CD4-positive, alpha-beta memory T cell (primary cell): ENCODE measurements at regions not wholly inside any gene's neighbourhood (a gene's known extent, or its start where the extent isn't known, plus 50 kb on each side); places are given as distances from the start of the nearest gene placed in this dataset.

ENCODE experiments used
- CTCF ChIA-PET: fragments of 350-600 bp; sonication (Branson Sonifier 250); formaldehyde crosslinking; loops from one replicate; lab custom pipeline; 2021; ENCODE audit warnings: inconsistent platforms; ENCODE audit not compliant: partially characterized antibody; lab: Charles Lee
- POLR2A ChIA-PET: fragments of 350-600 bp; sonication (Branson Sonifier 250); formaldehyde crosslinking; loops from one replicate; lab custom pipeline; 2021; ENCODE audit not compliant: partially characterized antibody; lab: Charles Lee
- DNase-seq, 5 donors: peaks; one replicate each; pipeline versions ENCODE4 v3.0.0 to v3.0.0-alpha.2; 2020 to 2022; ENCODE audit warnings: mixed read lengths in 1 of 5
- H3K27ac ChIP-seq: one replicate; pipeline ENCODE4 v1.7.0; 2013; ENCODE audit warnings: low read depth, low read length
- H3K27me3 ChIP-seq: 2 replicates; pipeline ENCODE4 v1.7.0; 2013; ENCODE audit warnings: mild to moderate bottlenecking, low read length, moderate library complexity; ENCODE audit not compliant: insufficient read depth
- H3K36me3 ChIP-seq: 2 replicates; pipeline ENCODE4 v1.7.0; 2013; ENCODE audit warnings: mild to moderate bottlenecking, low read length, moderate library complexity; ENCODE audit not compliant: insufficient read depth
- H3K4me1 ChIP-seq: 2 replicates; pipeline ENCODE4 v1.7.0; 2013; ENCODE audit warnings: mild to moderate bottlenecking, low read length, moderate library complexity; ENCODE audit not compliant: insufficient read depth
- H3K4me3 ChIP-seq, 2 donors: one replicate each; pipeline ENCODE4 v1.7.0; 2013; ENCODE audit warnings: low read length in 2 of 2, mild to moderate bottlenecking in 1 of 2
- H3K9me3 ChIP-seq, 2 donors: one replicate each; pipeline ENCODE4 v1.7.0; 2013; ENCODE audit warnings: low read length in 2 of 2, control low read depth in 1 of 2; ENCODE audit not compliant: control insufficient read depth in 1 of 2
- H3K27ac Mint-ChIP-seq, 7 donors: one replicate each; pipeline ENCODE4 v1.8.0; 2020 to 2021; ENCODE audit warnings: mixed read lengths in 7 of 7, mild to moderate bottlenecking in 6 of 7, inconsistent platforms in 3 of 7, moderate library complexity in 3 of 7
- H3K27me3 Mint-ChIP-seq, 2 donors: one replicate each; pipeline ENCODE4 v1.8.0; 2020 to 2021; ENCODE audit warnings: mixed read lengths in 2 of 2
- H3K36me3 Mint-ChIP-seq, 2 donors: one replicate each; pipeline ENCODE4 v1.8.0; 2020 to 2021; ENCODE audit warnings: mixed read lengths in 2 of 2, inconsistent platforms in 1 of 2, mild to moderate bottlenecking in 1 of 2
- H3K4me1 Mint-ChIP-seq, 4 donors: one replicate each; pipeline ENCODE4 v1.8.0; 2020 to 2021; ENCODE audit warnings: mixed read lengths in 4 of 4, mild to moderate bottlenecking in 1 of 4
- H3K4me3 Mint-ChIP-seq, 8 donors: one replicate each; pipeline ENCODE4 v1.8.0; 2020 to 2021; ENCODE audit warnings: mixed read lengths in 8 of 8, mild to moderate bottlenecking in 7 of 8, moderate library complexity in 6 of 8, inconsistent platforms in 3 of 8
- H3K9me3 Mint-ChIP-seq, 8 donors: one replicate each; pipeline ENCODE4 v1.8.0; 2020 to 2021; ENCODE audit warnings: mixed read lengths in 8 of 8, mild to moderate bottlenecking in 5 of 8, inconsistent platforms in 3 of 8, moderate library complexity in 1 of 8
- intact Hi-C: fragments of 100-400 bp; cut with micrococcal nuclease; formaldehyde crosslinking; loops from one replicate; pipeline ENCODE4 v1.15.1; 2023

DNA sequence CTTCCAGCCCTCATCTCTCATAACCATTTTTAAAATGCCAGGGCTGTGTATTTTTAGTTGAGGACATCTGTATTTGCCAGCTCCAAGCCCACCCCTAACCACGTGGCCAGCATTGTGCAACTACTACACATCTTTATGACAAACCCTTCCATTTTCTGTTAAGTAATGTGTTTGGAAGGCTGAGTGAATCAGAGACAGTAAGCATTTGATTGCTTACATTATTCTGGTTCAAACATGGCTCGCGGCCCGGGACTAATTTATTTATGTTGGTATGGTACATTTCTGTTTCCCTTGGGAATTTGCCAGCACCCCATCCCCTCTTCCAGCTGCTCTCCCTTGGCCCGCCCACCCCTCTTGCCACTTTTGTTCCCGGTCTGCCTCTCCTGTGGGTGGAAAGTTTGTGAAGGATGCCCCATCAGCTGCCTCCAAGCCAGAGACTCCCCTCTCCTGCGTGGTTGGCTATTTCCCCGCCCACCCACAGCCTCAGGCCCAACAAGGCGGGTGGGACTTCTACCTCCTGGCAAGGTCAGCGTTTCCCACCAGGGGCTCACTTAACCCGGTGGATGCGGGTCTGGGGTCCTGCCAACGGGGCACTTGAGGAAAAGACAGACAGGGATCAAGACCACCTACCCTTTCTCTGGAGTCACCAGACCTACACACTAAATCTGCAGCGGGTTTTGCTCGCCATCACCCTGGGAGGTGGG lies 162.2 kb downstream of the HSD17B3 start:
- H3K27me3 ChIP-seq = no peaks in the 10 kb centered on the region
- POLR2A ChIA-PET = no interaction called here
- H3K36me3 ChIP-seq = no peaks in the 10 kb centered on the region
- H3K4me1 Mint-ChIP-seq = peaks cover 0 to 12% (median 3%) of the 10 kb centered on the region in 4 donors
- peaks cover 0 to 7% of the 10 kb centered on the region in 2 donors for H3K27me3 Mint-ChIP-seq
- no peak for DNase-seq
- intact Hi-C loops = no loop called here
- peaks cover 0 to 3% (median 0%) of the 10 kb centered on the region in 8 donors for H3K9me3 Mint-ChIP-seq
- H3K9me3 ChIP-seq = no peaks in the 10 kb centered on the region
- no peaks in the 10 kb centered on the region for H3K4me1 ChIP-seq
- H3K36me3 Mint-ChIP-seq = no peaks in the 10 kb centered on the region
- H3K4me3 Mint-ChIP-seq = no peak overlapping the region
- no peak overlapping the region for H3K27ac ChIP-seq
- no peak overlapping the region for H3K27ac Mint-ChIP-seq
- CTCF ChIA-PET = no interaction called here
- H3K4me3 ChIP-seq = no peak overlapping the region

- ChIA-PET POLR2A (no interaction called here), CTCF (no interaction called here)
- intact Hi-C loops = no loop called here
- peaks cover 0 to 3% of the 10 kb centered on the region in 2 donors for H3K36me3 Mint-ChIP-seq
- H3K27ac Mint-ChIP-seq = no peak overlapping the region
- DNase-seq = no peak
- H3K4me1 ChIP-seq = no peaks in the 10 kb centered on the region
- H3K9me3 ChIP-seq = no peaks in the 10 kb centered on the region
- H3K4me3 Mint-ChIP-seq = no peak overlapping the region
- no peak overlapping the region for H3K4me3 ChIP-seq
- no peaks in the 10 kb centered on the region for H3K36me3 ChIP-seq
- peaks cover 0 to 14% (median 3%) of the 10 kb centered on the region in 4 donors for H3K4me1 Mint-ChIP-seq
- no peaks in the 10 kb centered on the region for H3K27me3 ChIP-seq
- H3K27ac ChIP-seq = no peak overlapping the region
- peaks cover 0 to 8% (median 4%) of the 10 kb centered on the region in 8 donors for H3K9me3 Mint-ChIP-seq
- H3K27me3 Mint-ChIP-seq = no peaks in the 10 kb centered on the region
Observed at GRCh38 chr9:96138616-96139015, 163.4 kb downstream of the HSD17B3 start.

- no peak overlapping the region for H3K27ac Mint-ChIP-seq
- H3K9me3 ChIP-seq = no peaks in the 10 kb centered on the region
- H3K4me3 Mint-ChIP-seq = peak overlapping the region in 2 of 8 donors; percentile 9 to 14
- peaks cover 0 to 5% of the 10 kb centered on the region in 2 donors for H3K36me3 Mint-ChIP-seq
- no peaks in the 10 kb centered on the region for H3K4me1 ChIP-seq
- peaks cover 0 to under 1% of the 10 kb centered on the region in 2 donors for H3K27me3 Mint-ChIP-seq
- peaks cover 2 to 14% (median 10%) of the 10 kb centered on the region in 8 donors for H3K9me3 Mint-ChIP-seq
- no peaks in the 10 kb centered on the region for H3K36me3 ChIP-seq
- H3K4me3 ChIP-seq = no peak overlapping the region
- DNase-seq = no peak
- H3K4me1 Mint-ChIP-seq = peaks cover 0 to 14% (median 3%) of the 10 kb centered on the region in 4 donors
- ChIA-PET POLR2A (no interaction called here), CTCF (interaction anchor here (1.2 kb wide), 1 partner anchor 12 kb away, joined by 3 read pairs; no protein-coding TSS in a partner anchor)
- intact Hi-C loops = no loop called here
- H3K27me3 ChIP-seq = no peaks in the 10 kb centered on the region
- no peak overlapping the region for H3K27ac ChIP-seq
Observed at GRCh38 chr9:96137671-96138429, 164.1 kb downstream of the HSD17B3 start.

- Mint-ChIP-seq H3K4me1 (peaks cover 0 to 14% (median 3%) of the 10 kb centered on the region in 4 donors), H3K4me3 (peak overlapping the region in 3 of 8 donors; percentile 6 to 14 (median 9)), H3K9me3 (peaks cover 2 to 17% (median 13%) of the 10 kb centered on the region in 8 donors), H3K27me3 (peaks cover 0 to 2% of the 10 kb centered on the region in 2 donors), H3K36me3 (peaks cover 0 to 7% of the 10 kb centered on the region in 2 donors), H3K27ac (no peak overlapping the region)
- Histone ChIP-seq H3K27ac (no peak overlapping the region), H3K4me3 (no peak overlapping the region), H3K36me3 (no peaks in the 10 kb centered on the region), H3K4me1 (no peaks in the 10 kb centered on the region), H3K27me3 (no peaks in the 10 kb centered on the region), H3K9me3 (no peaks in the 10 kb centered on the region)
- ChIA-PET CTCF (interaction anchor here (1.2 kb wide), 1 partner anchor 13 kb away, joined by 3 read pairs; no protein-coding TSS in a partner anchor), POLR2A (no interaction called here)
- DNase-seq = no peak
- intact Hi-C loops = no loop called here
Observed at GRCh38 chr9:96136992-96137670, 164.8 kb downstream of the HSD17B3 start.

DNA sequence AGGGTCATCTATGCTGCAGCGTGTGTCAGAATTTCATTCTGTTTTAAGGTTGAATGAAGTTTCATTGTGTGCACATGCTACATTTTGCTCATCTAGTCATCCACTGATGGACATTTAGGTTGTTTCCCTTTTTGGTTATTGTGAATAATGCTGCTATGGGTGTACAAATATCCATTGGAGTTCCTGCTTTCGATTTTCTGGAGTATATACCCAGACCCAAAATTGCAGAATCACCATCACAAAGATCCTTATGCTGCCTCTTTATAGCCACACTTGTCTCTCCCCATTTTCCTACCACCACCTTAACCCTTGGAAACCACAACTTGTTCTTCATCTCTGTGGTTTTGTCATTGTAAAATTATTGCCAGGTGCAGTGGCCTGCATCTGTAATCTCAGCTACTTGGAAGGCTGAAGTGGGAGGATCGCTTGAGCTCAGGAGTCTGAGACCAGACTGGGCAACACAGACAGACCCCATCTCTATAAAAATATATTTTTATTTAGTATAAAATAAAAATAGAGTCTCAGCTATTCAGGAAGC lies 166.2 kb downstream of the HSD17B3 start:
- Mint-ChIP-seq H3K36me3 (peaks cover 0 to 7% of the 10 kb centered on the region in 2 donors), H3K4me1 (peaks cover 0 to 14% (median 3%) of the 10 kb centered on the region in 4 donors), H3K9me3 (peaks cover 2 to 17% (median 14%) of the 10 kb centered on the region in 8 donors), H3K27me3 (peaks cover 3 to 4% of the 10 kb centered on the region in 2 donors), H3K4me3 (no peak overlapping the region), H3K27ac (no peak overlapping the region)
- no peaks in the 10 kb centered on the region for H3K9me3 ChIP-seq
- H3K27me3 ChIP-seq = no peaks in the 10 kb centered on the region
- no peak for DNase-seq
- no peaks in the 10 kb centered on the region for H3K4me1 ChIP-seq
- H3K27ac ChIP-seq = no peak overlapping the region
- intact Hi-C loops = no loop called here
- POLR2A ChIA-PET = no interaction called here
- H3K4me3 ChIP-seq = no peak overlapping the region
- CTCF ChIA-PET = interaction anchor here (1.4 kb wide), 1 partner anchor 10 kb away, joined by 3 read pairs; no protein-coding TSS in a partner anchor
- no peaks in the 10 kb centered on the region for H3K36me3 ChIP-seq

DNA sequence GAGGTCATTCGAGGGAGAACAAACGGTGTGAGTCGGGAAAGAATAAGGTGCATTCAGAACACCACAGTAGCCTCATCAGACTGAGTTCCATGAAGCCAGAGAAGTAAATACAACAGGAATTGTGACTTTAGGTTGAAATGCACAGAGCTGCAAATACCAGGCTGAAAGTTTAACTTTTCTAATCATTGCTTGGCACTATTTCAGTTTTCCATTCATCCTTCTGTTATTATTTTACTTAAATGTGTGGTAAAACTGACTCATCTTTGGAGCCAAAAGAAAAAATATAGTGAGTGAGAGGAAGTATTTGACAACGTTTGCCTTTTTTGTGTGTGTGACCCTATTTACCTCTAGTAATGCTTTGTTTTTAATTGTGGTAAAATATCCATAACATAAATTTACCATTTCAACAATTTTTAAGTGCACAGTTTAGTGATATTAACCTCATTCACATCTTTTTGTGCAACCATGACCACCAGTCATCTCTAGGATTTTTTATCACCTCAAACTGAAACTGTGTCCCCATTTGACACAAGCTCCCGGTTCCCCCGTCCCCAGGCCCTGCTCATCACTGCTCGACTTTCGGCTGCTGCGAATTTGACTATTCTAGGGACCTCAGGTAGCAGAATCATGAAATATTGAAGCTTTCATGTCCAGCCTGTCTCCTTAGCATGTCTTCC lies 166.8 kb downstream of the HSD17B3 start:
- Mint-ChIP-seq H3K4me1 (peaks cover 0 to 14% (median 3%) of the 10 kb centered on the region in 4 donors), H3K36me3 (peaks cover 0 to 7% of the 10 kb centered on the region in 2 donors), H3K9me3 (peaks cover 2 to 17% (median 14%) of the 10 kb centered on the region in 8 donors), H3K27me3 (peaks cover 3 to 7% of the 10 kb centered on the region in 2 donors), H3K27ac (no peak overlapping the region), H3K4me3 (no peak overlapping the region)
- H3K27me3 ChIP-seq = no peaks in the 10 kb centered on the region
- no peaks in the 10 kb centered on the region for H3K36me3 ChIP-seq
- no peaks in the 10 kb centered on the region for H3K9me3 ChIP-seq
- DNase-seq = no peak
- POLR2A ChIA-PET = no interaction called here
- H3K4me1 ChIP-seq = no peaks in the 10 kb centered on the region
- intact Hi-C loops = no loop called here
- CTCF ChIA-PET = interaction anchor here (1.4 kb wide), 1 partner anchor 10 kb away, joined by 3 read pairs; no protein-coding TSS in a partner anchor
- no peak overlapping the region for H3K4me3 ChIP-seq
- no peak overlapping the region for H3K27ac ChIP-seq
